GM18909 (cell line): ENCODE measurements at regions not wholly inside any gene's neighbourhood (a gene's known extent, or its start where the extent isn't known, plus 50 kb on each side); places are given as distances from the start of the nearest gene placed in this dataset.
"Not testable (repeated sequence)": the region's sequence is repeated elsewhere in the genome, so short reads cannot be mapped to it uniquely, and the experiment has no call there.

Source experiments
- ATAC-seq: cut with Tn5 transposase; IDR thresholded peaks from one replicate; pipeline ENCODE4 v1.9.1; 2021; ENCODE audit warnings: mild to moderate bottlenecking; ENCODE audit not compliant: unreplicated experiment, poor library complexity

GRCh38 chr12:72839696-72840095, 567.5 kb downstream of the TRHDE start:
- no peak for ATAC-seq

- no peak for ATAC-seq
Observed at GRCh38 chr12:72863671-72864070, 591.5 kb downstream of the TRHDE start.

- ATAC-seq: no peak
Observed at GRCh38 chr12:72865921-72866320, 593.8 kb downstream of the TRHDE start.

GRCh38 chr12:72869024-72869423, 596.9 kb downstream of the TRHDE start:
- ATAC-seq: no peak

- no peak for ATAC-seq
Observed at GRCh38 chr12:72872238-72872887, 600.2 kb downstream of the TRHDE start.

- no peak for ATAC-seq
Observed at GRCh38 chr12:72872996-72873395, 600.8 kb downstream of the TRHDE start.

- ATAC-seq: no peak
Observed at GRCh38 chr12:72876092-72876491, 603.9 kb downstream of the TRHDE start.

GRCh38 chr12:72888693-72889092, 616.5 kb downstream of the TRHDE start:
- no peak for ATAC-seq

GRCh38 chr12:72889791-72890190, 617.6 kb downstream of the TRHDE start:
- ATAC-seq: no peak

GRCh38 chr12:72901685-72902084, 629.5 kb downstream of the TRHDE start:
- no peak for ATAC-seq

GRCh38 chr12:72925716-72926115, 653.5 kb downstream of the TRHDE start:
- no peak for ATAC-seq

- not testable (repeated sequence) for ATAC-seq
Observed at GRCh38 chr12:72931838-72932237, 659.7 kb downstream of the TRHDE start.

- ATAC-seq: no peak
Observed at GRCh38 chr12:72937486-72937885, 665.3 kb downstream of the TRHDE start.

GRCh38 chr12:72957454-72957853, 685.3 kb downstream of the TRHDE start:
- ATAC-seq: no peak

GRCh38 chr12:72966684-72967083, 694.5 kb downstream of the TRHDE start:
- no peak for ATAC-seq

GRCh38 chr12:72974954-72975555, 702.9 kb downstream of the TRHDE start:
- no peak for ATAC-seq

GRCh38 chr12:72978999-72979398, 706.8 kb downstream of the TRHDE start:
- ATAC-seq: no peak

GRCh38 chr12:72982356-72982755, 710.2 kb downstream of the TRHDE start:
- no peak for ATAC-seq

- no peak for ATAC-seq
Observed at GRCh38 chr12:72986963-72987362, 714.8 kb downstream of the TRHDE start.

GRCh38 chr12:72989458-72989947, 717.3 kb downstream of the TRHDE start:
- no peak for ATAC-seq

- ATAC-seq: not testable (repeated sequence)
Observed at GRCh38 chr12:72995029-72995428, 722.9 kb downstream of the TRHDE start.

GRCh38 chr12:72995616-72996015, 723.4 kb downstream of the TRHDE start:
- ATAC-seq: no peak
